ENCODE measurements at regions not wholly inside any gene's neighbourhood (a gene's known extent, or its start where the extent isn't known, plus 50 kb on each side); places are given as distances from the start of the nearest gene placed in this dataset.

- DNase-seq (ENCODE audit: low read depth in 2 of 2), result no peak
- no peak for TF ChIP-seq CTCF (IDR thresholded peaks at IDR 0.05; ENCODE audit: low read depth, low read length)
- no peak overlapping the region for H3K4me3 ChIP-seq (replicated peaks in 1 of 2; ENCODE audit: low read depth in 2 of 2, low read length in 2 of 2)
Observed at GRCh38 chr6:118383924-118384323, 164.2 kb upstream of the PLN start.

- H3K4me3 ChIP-seq (replicated peaks in 1 of 2; ENCODE audit: low read depth in 2 of 2, low read length in 2 of 2), result no peak overlapping the region
- TF ChIP-seq CTCF (IDR thresholded peaks at IDR 0.05; ENCODE audit: low read depth, low read length), result no peak
- no peak for DNase-seq (ENCODE audit: low read depth in 2 of 2)
Observed at GRCh38 chr6:118386975-118387374, 161.1 kb upstream of the PLN start.

GRCh38 chr6:118387921-118388701 lies 160.0 kb upstream of the PLN start:
- peak; percentile 67 to 95 for DNase-seq (ENCODE audit: low read depth in 2 of 2)
- no peak for TF ChIP-seq CTCF (IDR thresholded peaks at IDR 0.05; ENCODE audit: low read depth, low read length)
- H3K4me3 ChIP-seq (replicated peaks in 1 of 2; ENCODE audit: low read depth in 2 of 2, low read length in 2 of 2), result no peak overlapping the region

- no peak overlapping the region for H3K4me3 ChIP-seq (replicated peaks in 1 of 2; ENCODE audit: low read depth in 2 of 2, low read length in 2 of 2)
- no peak for TF ChIP-seq CTCF (IDR thresholded peaks at IDR 0.05; ENCODE audit: low read depth, low read length)
- DNase-seq (ENCODE audit: low read depth in 2 of 2), result peak in 1 of 2 donors; percentile 9
Observed at GRCh38 chr6:118391086-118391485, 157.0 kb upstream of the PLN start.

- TF ChIP-seq CTCF (IDR thresholded peaks at IDR 0.05; ENCODE audit: low read depth, low read length), result no peak
- no peak overlapping the region for H3K4me3 ChIP-seq (replicated peaks in 1 of 2; ENCODE audit: low read depth in 2 of 2, low read length in 2 of 2)
- DNase-seq (ENCODE audit: low read depth in 2 of 2), result no peak
Observed at GRCh38 chr6:118394106-118394505, 154.0 kb upstream of the PLN start.

- TF ChIP-seq CTCF (IDR thresholded peaks at IDR 0.05; ENCODE audit: low read depth, low read length), result no peak
- no peak for DNase-seq (ENCODE audit: low read depth in 2 of 2)
- no peak overlapping the region for H3K4me3 ChIP-seq (replicated peaks in 1 of 2; ENCODE audit: low read depth in 2 of 2, low read length in 2 of 2)
Observed at GRCh38 chr6:118396969-118397368, 151.1 kb upstream of the PLN start.

Data from cardiac fibroblast (primary cell).